Thyroid gland (tissue), 4 donors: ENCODE measurements at regions not wholly inside any gene's neighbourhood (a gene's known extent, or its start where the extent isn't known, plus 50 kb on each side); places are given as distances from the start of the nearest gene placed in this dataset.

Experiments
- DNase-seq, 2 donors: peaks; one replicate each; pipeline ENCODE4 v3.0.0-alpha.2; 2019
- H3K27ac ChIP-seq, 3 donors: fragments of 200-600 bp; sonication (generic); 1 replicate in 2 of 3; 2 replicates in 1 of 3; pipeline ENCODE4 v1.5.1; 2016 to 2019; ENCODE audit warnings: mild to moderate bottlenecking in 1 of 3, moderate library complexity in 1 of 3
- H3K27me3 ChIP-seq: fragments of 200-600 bp; sonication (generic); one replicate; pipeline ENCODE4 v1.5.1; 2019
- H3K36me3 ChIP-seq, 2 donors: fragments of 200-600 bp; sonication (generic); one replicate each; pipeline ENCODE4 v1.5.1; 2016 to 2019
- H3K4me1 ChIP-seq, 2 donors: fragments of 200-600 bp; sonication (generic); one replicate each; pipeline ENCODE4 v1.5.1; 2017 to 2019
- H3K4me3 ChIP-seq, 3 donors: fragments of 200-600 bp; sonication (generic); replicated peaks in 1 of 3; 1 replicate in 2 of 3; 2 replicates in 1 of 3; pipeline ENCODE4 v1.5.1; 2016; ENCODE audit warnings: mild to moderate bottlenecking in 1 of 3
- H3K9me3 ChIP-seq: fragments of 200-600 bp; sonication (generic); one replicate; pipeline ENCODE4 v1.5.1; 2017
- CTCF ChIP-seq, 6 experiments: fragments of 200-600 bp in 3 of 6; fragments of 450-650 bp in 3 of 6; sonication (generic) in 3 of 6; IDR thresholded peaks; one replicate each; pipeline ENCODE4 v1.5.1; 2016 to 2019; ENCODE audit warnings: antibody characterized with exemption in 6 of 6, mild to moderate bottlenecking in 2 of 6, inconsistent platforms in 1 of 6, moderate library complexity in 1 of 6
- POLR2A ChIP-seq, 2 donors: fragments of 450-650 bp; IDR thresholded peaks; one replicate each; pipeline ENCODE4 v1.6.1; 2017; ENCODE audit warnings: antibody characterized with exemption in 2 of 2, mild to moderate bottlenecking in 2 of 2, moderate library complexity in 1 of 2
- WGBS, 2 donors: methylation state at CpG; one replicate each; pipeline ENCODE4 v1.1.5; 2017; 5-methylcytosine and 5-hydroxymethylcytosine counted together
- intact Hi-C: fragments of 100-400 bp; cut with DNase I; formaldehyde crosslinking; loops from one replicate; pipeline ENCODE4 v1.15.1; 2023

GRCh38 chr9:23483566-23483965, 342.5 kb downstream of the ELAVL2 start:
- Histone ChIP-seq H3K27me3 (no peaks in the 10 kb centered on the region), H3K27ac (no peak overlapping the region), H3K9me3 (no peaks in the 10 kb centered on the region), H3K4me3 (no peak overlapping the region), H3K36me3 (no peaks in the 10 kb centered on the region), H3K4me1 (no peaks in the 10 kb centered on the region)
- 86 to 89% methylated on average over 1 of the region's 1 CpG for WGBS, 2 donors
- no peak for DNase-seq
- no peak for TF ChIP-seq CTCF (IDR thresholded peaks at IDR 0.05)
- no peak for TF ChIP-seq POLR2A (IDR thresholded peaks at IDR 0.05)
- intact Hi-C loops = no loop called here

GRCh38 chr9:23492126-23493002, 333.7 kb downstream of the ELAVL2 start:
- TF ChIP-seq POLR2A (IDR thresholded peaks at IDR 0.05) (no peak), CTCF (IDR thresholded peaks at IDR 0.05) (peak in 4 of 6 experiments; percentile 28 to 48 (median 32))
- intact Hi-C loops = loop anchor here (10.0 kb wide), 1 partner anchor 48 kb away; no protein-coding TSS in a partner anchor
- Histone ChIP-seq H3K27me3 (no peaks in the 10 kb centered on the region), H3K4me3 (no peak overlapping the region), H3K9me3 (no peaks in the 10 kb centered on the region), H3K4me1 (no peaks in the 10 kb centered on the region), H3K27ac (no peak overlapping the region), H3K36me3 (no peaks in the 10 kb centered on the region)
- no peak for DNase-seq
- WGBS, 2 donors = 38 to 40% methylated on average over 5 of the region's 5 CpGs

GRCh38 chr9:23493219-23493618, 332.8 kb downstream of the ELAVL2 start:
- no peak for DNase-seq
- WGBS, 2 donors = 72 to 83% methylated on average over 5 of the region's 5 CpGs
- Histone ChIP-seq H3K9me3 (no peaks in the 10 kb centered on the region), H3K4me3 (no peak overlapping the region), H3K4me1 (no peaks in the 10 kb centered on the region), H3K27ac (no peak overlapping the region), H3K27me3 (no peaks in the 10 kb centered on the region), H3K36me3 (no peaks in the 10 kb centered on the region)
- intact Hi-C loops = loop anchor here (10.0 kb wide), 1 partner anchor 48 kb away; no protein-coding TSS in a partner anchor
- no peak for TF ChIP-seq CTCF (IDR thresholded peaks at IDR 0.05)
- no peak for TF ChIP-seq POLR2A (IDR thresholded peaks at IDR 0.05)

- H3K36me3 ChIP-seq = no peaks in the 10 kb centered on the region
- H3K27ac ChIP-seq = no peak overlapping the region
- DNase-seq = no peak
- TF ChIP-seq POLR2A (IDR thresholded peaks at IDR 0.05) (no peak), CTCF (IDR thresholded peaks at IDR 0.05) (no peak)
- no peaks in the 10 kb centered on the region for H3K27me3 ChIP-seq
- WGBS, 2 donors = 76 to 77% methylated on average over 2 of the region's 2 CpGs
- intact Hi-C loops = loop anchor here (10.0 kb wide), 1 partner anchor 52 kb away; no protein-coding TSS in a partner anchor
- H3K4me1 ChIP-seq = no peaks in the 10 kb centered on the region
- no peak overlapping the region for H3K4me3 ChIP-seq
- no peaks in the 10 kb centered on the region for H3K9me3 ChIP-seq
Observed at GRCh38 chr9:23496489-23497136, 329.4 kb downstream of the ELAVL2 start.

GRCh38 chr9:23497137-23497504, 328.9 kb downstream of the ELAVL2 start:
- Histone ChIP-seq H3K4me1 (no peaks in the 10 kb centered on the region), H3K9me3 (no peaks in the 10 kb centered on the region), H3K27ac (no peak overlapping the region), H3K27me3 (no peaks in the 10 kb centered on the region), H3K4me3 (no peak overlapping the region), H3K36me3 (no peaks in the 10 kb centered on the region)
- 74 to 75% methylated on average over 4 of the region's 4 CpGs for WGBS, 2 donors
- intact Hi-C loops = loop anchor here (10.0 kb wide), 1 partner anchor 52 kb away; no protein-coding TSS in a partner anchor
- DNase-seq = no peak
- TF ChIP-seq POLR2A (IDR thresholded peaks at IDR 0.05) = no peak
- no peak for TF ChIP-seq CTCF (IDR thresholded peaks at IDR 0.05)
